H1 (cell line): ENCODE measurements at regions not wholly inside any gene's neighbourhood (a gene's known extent, or its start where the extent isn't known, plus 50 kb on each side); places are given as distances from the start of the nearest gene placed in this dataset.

ENCODE experiments used
- CTCF ChIA-PET: fragments of 300-600 bp; sonication (Branson Sonifier 250); formaldehyde crosslinking; loops from one replicate; lab custom pipeline; 2021; ENCODE audit not compliant: partially characterized antibody; lab: Charles Lee
- POLR2A ChIA-PET: fragments of 300-600 bp; sonication (Branson Sonifier 250); formaldehyde crosslinking; loops from one replicate; lab custom pipeline; 2021; ENCODE audit warnings: inconsistent platforms; ENCODE audit not compliant: partially characterized antibody; lab: Charles Lee
- DNase-seq, 2 experiments: peaks; one replicate each; pipeline versions ENCODE4 v3.0.0 to v3.0.0-alpha.2; 2010 to 2022; ENCODE audit warnings: low spot score in 2 of 2, low read depth in 1 of 2, mixed read lengths in 1 of 2
- FAIRE-seq: peaks from 2 replicates; lab custom pipeline; 2011; peaks lifted over from hg19 to GRCh38; lab: Jason Lieb, UNC
- H2AFZ ChIP-seq: 2 replicates; pipeline ENCODE4 v1.8.1; 2012; ENCODE audit warnings: low read length, inconsistent platforms
- H2AK5ac ChIP-seq: 2 replicates; pipeline ENCODE4 v1.6.1; 2013; ENCODE audit warnings: low read depth, low read length
- H2BK120ac ChIP-seq: replicated peaks from 2 replicates; pipeline ENCODE3; 2013; ENCODE audit warnings: low read depth, low read length, inconsistent platforms
- H2BK12ac ChIP-seq: 2 replicates; pipeline ENCODE4 v1.6.1; 2013; ENCODE audit warnings: low read depth, low read length
- H2BK15ac ChIP-seq: 2 replicates; pipeline ENCODE4 v1.6.1; 2013; ENCODE audit warnings: low read length
- H2BK20ac ChIP-seq: 2 replicates; pipeline ENCODE4 v1.6.1; 2013; ENCODE audit warnings: low read length
- H2BK5ac ChIP-seq: 2 replicates; pipeline ENCODE4 v1.6.1; 2013; ENCODE audit warnings: low read depth, low read length
- H3K14ac ChIP-seq: 2 replicates; pipeline ENCODE4 v1.6.1; 2013; ENCODE audit warnings: inconsistent platforms; ENCODE audit not compliant: insufficient read length
- H3K18ac ChIP-seq: 2 replicates; pipeline ENCODE4 v1.6.1; 2013; ENCODE audit warnings: low read length; ENCODE audit errors: extremely low read depth
- H3K23ac ChIP-seq: 2 replicates; pipeline ENCODE4 v1.6.1; 2013; ENCODE audit warnings: inconsistent platforms; ENCODE audit not compliant: insufficient read length
- H3K23me2 ChIP-seq: 2 replicates; pipeline ENCODE4 v1.6.1; 2013; ENCODE audit warnings: low read depth, low read length
- H3K27ac ChIP-seq: 2 replicates; pipeline ENCODE4 v1.6.1; 2011; ENCODE audit warnings: low read depth, low read length, inconsistent platforms
- H3K27me3 ChIP-seq, 4 experiments: replicated peaks in 1 of 4; 1 replicate in 1 of 4; 2 replicates in 3 of 4; pipeline versions ENCODE4 v1.6.1 to v1.8.1; 2011 to 2013; ENCODE audit warnings: low read length in 3 of 4, mild to moderate bottlenecking in 3 of 4, inconsistent platforms in 2 of 4, mixed read lengths in 2 of 4, moderate library complexity in 1 of 4; ENCODE audit not compliant: control insufficient read depth in 3 of 4, insufficient read depth in 3 of 4; ENCODE audit errors: extremely low read depth in 1 of 4
- H3K36me3 ChIP-seq, 4 experiments: 2 replicates each; pipeline versions ENCODE4 v1.6.1 to v1.8.1; 2011 to 2013; ENCODE audit warnings: mild to moderate bottlenecking in 4 of 4, low read length in 3 of 4, moderate library complexity in 2 of 4, control low read depth in 1 of 4, inconsistent platforms in 1 of 4; ENCODE audit not compliant: insufficient read depth in 4 of 4, control insufficient read depth in 2 of 4
- H3K4ac ChIP-seq: replicated peaks from 2 replicates; pipeline ENCODE3; 2013; ENCODE audit warnings: low read length, low read depth, mixed read lengths, inconsistent platforms; ENCODE audit not compliant: insufficient read length
- H3K4me1 ChIP-seq, 4 experiments: replicated peaks in 1 of 4; 1 replicate in 1 of 4; 2 replicates in 3 of 4; pipeline versions ENCODE4 v1.6.1 to v1.8.1; 2011 to 2013; ENCODE audit warnings: low read length in 3 of 4, inconsistent platforms in 2 of 4, mixed read lengths in 1 of 4; ENCODE audit not compliant: insufficient read depth in 4 of 4, control insufficient read depth in 3 of 4
- H3K4me2 ChIP-seq, 2 experiments: 2 replicates each; pipeline versions ENCODE4 v1.6.1 to v1.8.1; 2011 to 2013; ENCODE audit warnings: low read depth in 2 of 2, low read length in 2 of 2, control low read depth in 1 of 2, inconsistent platforms in 1 of 2, mild to moderate bottlenecking in 1 of 2; ENCODE audit not compliant: insufficient read depth in 1 of 2
- H3K4me3 ChIP-seq, 4 experiments: fragments of 200-600, 300-600 bp in 1 of 4; sonication (generic), shearing (Covaris generic), sonication (Bioruptor Twin) in 1 of 4; 2 replicates each; pipeline versions ENCODE4 v1.5.1 to v1.8.1; 2011 to 2016; ENCODE audit warnings: low read length in 4 of 4, low read depth in 3 of 4, control low read depth in 2 of 4, inconsistent platforms in 2 of 4, mild to moderate bottlenecking in 2 of 4, mixed read lengths in 1 of 4, moderate library complexity in 1 of 4; ENCODE audit not compliant: insufficient read depth in 2 of 4; ENCODE audit errors: extremely low read depth in 1 of 4
- H3K56ac ChIP-seq: replicated peaks from 2 replicates; pipeline ENCODE3; 2013; ENCODE audit warnings: low read depth, mild to moderate bottlenecking, mixed read lengths, low read length, inconsistent platforms; ENCODE audit not compliant: insufficient read length
- H3K79me1 ChIP-seq: 2 replicates; pipeline ENCODE4 v1.6.1; 2013; ENCODE audit warnings: low read depth, low read length, control low read depth
- H3K79me2 ChIP-seq, 2 experiments: 2 replicates each; pipeline versions ENCODE4 v1.6.1 to v1.8.1; 2012 to 2013; ENCODE audit warnings: low read length in 2 of 2, mild to moderate bottlenecking in 2 of 2, inconsistent platforms in 1 of 2; ENCODE audit not compliant: insufficient read depth in 2 of 2, control insufficient read depth in 1 of 2
- H3K9ac ChIP-seq, 4 experiments: replicated peaks in 1 of 4; 1 replicate in 1 of 4; 2 replicates in 3 of 4; pipeline versions ENCODE4 v1.6.1 to v1.8.1; 2011 to 2013; ENCODE audit warnings: low read depth in 3 of 4, low read length in 3 of 4, control low read depth in 2 of 4, mild to moderate bottlenecking in 2 of 4, moderate library complexity in 2 of 4, inconsistent platforms in 1 of 4; ENCODE audit errors: extremely low read depth in 1 of 4
- H3K9me3 ChIP-seq, 2 experiments: 2 replicates each; pipeline versions ENCODE4 v1.6.1 to v1.8.1; 2012 to 2013; ENCODE audit warnings: mild to moderate bottlenecking in 2 of 2, moderate library complexity in 2 of 2, control low read depth in 1 of 2, inconsistent platforms in 1 of 2, low read depth in 1 of 2, low read length in 1 of 2, mixed read lengths in 1 of 2; ENCODE audit not compliant: insufficient read depth in 2 of 2
- H4K20me1 ChIP-seq, 2 experiments: replicated peaks in 1 of 2; 2 replicates each; pipeline versions ENCODE3 to v1.8.1; 2011 to 2013; ENCODE audit warnings: inconsistent platforms in 2 of 2, low read length in 2 of 2, mild to moderate bottlenecking in 1 of 2; ENCODE audit not compliant: insufficient read depth in 2 of 2, control insufficient read depth in 1 of 2
- H4K5ac ChIP-seq: 2 replicates; pipeline ENCODE4 v1.6.1; 2013; ENCODE audit warnings: low read length, low read depth, mixed read lengths, inconsistent platforms; ENCODE audit not compliant: insufficient read length
- H4K8ac ChIP-seq: 2 replicates; pipeline ENCODE4 v1.8.0; 2013; ENCODE audit warnings: mild to moderate bottlenecking, moderate library complexity, low read length, inconsistent platforms; ENCODE audit not compliant: insufficient read depth; ENCODE audit errors: extremely low read depth
- H4K91ac ChIP-seq: replicated peaks from 2 replicates; pipeline ENCODE3; 2013; ENCODE audit warnings: low read length, mixed read lengths, inconsistent platforms; ENCODE audit not compliant: insufficient read length
- E2F6 ChIP-seq: IDR thresholded peaks from 2 replicates; pipeline ENCODE4 v1.6.1; 2012; ENCODE audit warnings: inconsistent platforms
- FOSL1 ChIP-seq: IDR thresholded peaks from 2 replicates; pipeline ENCODE4 v1.6.1; 2011; ENCODE audit warnings: mild to moderate bottlenecking, low read depth, low read length, moderate library complexity; ENCODE audit not compliant: insufficient read depth
- GTF2F1 ChIP-seq: IDR thresholded peaks from 2 replicates; pipeline ENCODE4 v1.6.1; 2012; ENCODE audit warnings: low read depth, low read length, improper control_type of control experiment, borderline replicate concordance
- HDAC2 ChIP-seq, 2 experiments: fragments of 300-600 bp in 1 of 2; sonication (generic) in 1 of 2; IDR thresholded peaks; 2 replicates each; pipeline ENCODE4 v1.6.1; 2011 to 2012; ENCODE audit warnings: low read depth in 2 of 2, low read length in 2 of 2, mild to moderate bottlenecking in 2 of 2, moderate library complexity in 2 of 2, borderline replicate concordance in 1 of 2, inconsistent platforms in 1 of 2
- NANOG ChIP-seq: IDR thresholded peaks from 2 replicates; pipeline ENCODE4 v1.6.1; 2011; ENCODE audit warnings: low read length, low read depth, mild to moderate bottlenecking, inconsistent platforms; ENCODE audit not compliant: insufficient read depth, poor library complexity, severe bottlenecking
- RAD21 ChIP-seq, 2 experiments: IDR thresholded peaks in 1 of 2; conservative IDR thresholded peaks in 1 of 2; 2 replicates each; pipeline ENCODE4 v1.6.1; 2011; ENCODE audit warnings: low read depth in 2 of 2, low read length in 2 of 2, improper control_type of control experiment in 1 of 2, inconsistent platforms in 1 of 2, mild to moderate bottlenecking in 1 of 2, moderate library complexity in 1 of 2
- RBBP5 ChIP-seq: IDR thresholded peaks from 2 replicates; pipeline ENCODE4 v1.7.1; 2012; ENCODE audit warnings: low read depth, mild to moderate bottlenecking, inconsistent platforms, low read length, moderate library complexity, borderline replicate concordance
- SIRT6 ChIP-seq: IDR thresholded peaks from one replicate; pipeline ENCODE4 v1.7.1; 2012; ENCODE audit warnings: low read length, inconsistent platforms
- WGBS, 2 experiments: shearing (Covaris generic) in 1 of 2; methylation state at CpG; one replicate each; pipeline versions ENCODE4 v1.1.6 to v1.1.7; 2013 to 2015; ENCODE audit warnings: low lambda C conversion rate in 2 of 2, mixed read lengths in 2 of 2, inconsistent platforms in 1 of 2, low coverage in 1 of 2, missing lambda C conversion rate in 1 of 2; ENCODE audit not compliant: insufficient replicate concordance in 2 of 2, insufficient coverage in 1 of 2, insufficient read length in 1 of 2; ENCODE audit errors: extremely low coverage in 1 of 2, missing lambda C conversion rate in 1 of 2; 5-methylcytosine and 5-hydroxymethylcytosine counted together
- TF ChIP-seq, protein P1 (sequence below): IDR thresholded peaks from 2 replicates; pipeline ENCODE4 v1.6.1; 2012; ENCODE audit warnings: low read length, inconsistent platforms

DNA sequence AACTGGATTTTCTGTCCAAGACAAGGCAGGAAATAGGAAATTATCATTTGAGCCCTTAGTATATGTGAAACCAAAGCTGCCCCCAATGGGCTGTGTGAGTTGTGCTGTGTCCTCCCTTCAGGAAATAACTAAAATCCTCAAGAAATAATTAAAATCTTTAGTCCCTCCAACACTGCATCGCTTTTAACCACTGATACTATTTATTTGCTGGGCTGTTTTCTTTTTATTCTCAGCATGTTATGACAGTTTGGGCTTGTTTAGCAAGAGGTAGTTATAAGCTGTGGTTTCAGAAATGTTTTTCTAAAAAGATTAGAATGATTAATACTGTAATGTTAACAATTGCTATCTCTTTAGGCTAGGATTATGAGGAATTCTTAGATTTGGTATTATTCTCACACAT, 187.0 kb upstream of the KCNN2 start:
- Histone ChIP-seq H2BK20ac (no peak overlapping the region), H3K18ac (no peak overlapping the region), H3K4me3 (no peak overlapping the region), H2AFZ (no peak overlapping the region), H3K4me1 (no peaks in the 10 kb centered on the region), H4K91ac (no peak overlapping the region), H3K4ac (no peak overlapping the region), H3K9ac (no peak overlapping the region), H2AK5ac (no peak overlapping the region), H4K20me1 (no peaks in the 10 kb centered on the region), H3K4me2 (no peak overlapping the region), H3K9me3 (no peaks in the 10 kb centered on the region; a peak in 1 of 4 replicates), H4K5ac (no peak overlapping the region), H3K23ac (no peak overlapping the region), H3K36me3 (no peaks in the 10 kb centered on the region), H2BK12ac (no peak overlapping the region), H3K79me1 (no peaks in the 10 kb centered on the region), H3K79me2 (no peaks in the 10 kb centered on the region), H2BK15ac (no peak overlapping the region), H3K56ac (no peak overlapping the region), H2BK120ac (no peak overlapping the region), H3K23me2 (no peaks in the 10 kb centered on the region), H4K8ac (no peak overlapping the region), H3K27me3 (peaks cover 0 to 1% (median 0%) of the 10 kb centered on the region in 4 experiments; a peak in 1 of 7 replicates), H2BK5ac (no peak overlapping the region), H3K27ac (no peak overlapping the region), H3K14ac (no peak overlapping the region)
- DNase-seq (no peak), FAIRE-seq (no peak)
- POLR2A ChIA-PET, result no interaction called here
- WGBS, 2 experiments, result 94% methylated on average over 1 of the region's 1 CpG; no CpG with 5 or more reads in 1 of the 2 experiments
- CTCF ChIA-PET, result no interaction called here
- no peak for TF ChIP-seq HDAC2 (IDR thresholded peaks at IDR 0.05; ENCODE audit: borderline replicate concordance in 1 of 2, low read depth in 2 of 2, low read length in 2 of 2)
- TF ChIP-seq SIRT6, result no peak
- no peak for TF ChIP-seq RBBP5
- TF ChIP-seq, protein P1, sequence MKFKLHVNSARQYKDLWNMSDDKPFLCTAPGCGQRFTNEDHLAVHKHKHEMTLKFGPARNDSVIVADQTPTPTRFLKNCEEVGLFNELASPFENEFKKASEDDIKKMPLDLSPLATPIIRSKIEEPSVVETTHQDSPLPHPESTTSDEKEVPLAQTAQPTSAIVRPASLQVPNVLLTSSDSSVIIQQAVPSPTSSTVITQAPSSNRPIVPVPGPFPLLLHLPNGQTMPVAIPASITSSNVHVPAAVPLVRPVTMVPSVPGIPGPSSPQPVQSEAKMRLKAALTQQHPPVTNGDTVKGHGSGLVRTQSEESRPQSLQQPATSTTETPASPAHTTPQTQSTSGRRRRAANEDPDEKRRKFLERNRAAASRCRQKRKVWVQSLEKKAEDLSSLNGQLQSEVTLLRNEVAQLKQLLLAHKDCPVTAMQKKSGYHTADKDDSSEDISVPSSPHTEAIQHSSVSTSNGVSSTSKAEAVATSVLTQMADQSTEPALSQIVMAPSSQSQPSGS, result no peak
- TF ChIP-seq RAD21 (IDR thresholded peaks at IDR 0.05 in 1 of 2, conservative IDR thresholded peaks at IDR 0.05 in 1 of 2; ENCODE audit: low read depth in 2 of 2, low read length in 2 of 2), result no peak
- TF ChIP-seq E2F6, result no peak
- no peak for TF ChIP-seq NANOG
- TF ChIP-seq FOSL1, result no peak
- TF ChIP-seq GTF2F1, result no peak
